ENCODE measurements at regions not wholly inside any gene's neighbourhood (a gene's known extent, or its start where the extent isn't known, plus 50 kb on each side); places are given as distances from the start of the nearest gene placed in this dataset.

GRCh38 chr17:73969956-73970355 lies 233.5 kb upstream of the RPL38 start:
- no peak for TF ChIP-seq EZH2 (IDR thresholded peaks at IDR 0.05; ENCODE audit: borderline replicate concordance, low read length)
- TF ChIP-seq CTCF (IDR thresholded peaks at IDR 0.05; ENCODE audit: low read length), result no peak

Data from OCI-LY1 (cell line).